ENCODE measurements at regions not wholly inside any gene's neighbourhood (a gene's known extent, or its start where the extent isn't known, plus 50 kb on each side); places are given as distances from the start of the nearest gene placed in this dataset.

GRCh38 chr13:80605011-80605410 is 264.1 kb upstream of the SPRY2 start:
- TF ChIP-seq, protein P1, sequence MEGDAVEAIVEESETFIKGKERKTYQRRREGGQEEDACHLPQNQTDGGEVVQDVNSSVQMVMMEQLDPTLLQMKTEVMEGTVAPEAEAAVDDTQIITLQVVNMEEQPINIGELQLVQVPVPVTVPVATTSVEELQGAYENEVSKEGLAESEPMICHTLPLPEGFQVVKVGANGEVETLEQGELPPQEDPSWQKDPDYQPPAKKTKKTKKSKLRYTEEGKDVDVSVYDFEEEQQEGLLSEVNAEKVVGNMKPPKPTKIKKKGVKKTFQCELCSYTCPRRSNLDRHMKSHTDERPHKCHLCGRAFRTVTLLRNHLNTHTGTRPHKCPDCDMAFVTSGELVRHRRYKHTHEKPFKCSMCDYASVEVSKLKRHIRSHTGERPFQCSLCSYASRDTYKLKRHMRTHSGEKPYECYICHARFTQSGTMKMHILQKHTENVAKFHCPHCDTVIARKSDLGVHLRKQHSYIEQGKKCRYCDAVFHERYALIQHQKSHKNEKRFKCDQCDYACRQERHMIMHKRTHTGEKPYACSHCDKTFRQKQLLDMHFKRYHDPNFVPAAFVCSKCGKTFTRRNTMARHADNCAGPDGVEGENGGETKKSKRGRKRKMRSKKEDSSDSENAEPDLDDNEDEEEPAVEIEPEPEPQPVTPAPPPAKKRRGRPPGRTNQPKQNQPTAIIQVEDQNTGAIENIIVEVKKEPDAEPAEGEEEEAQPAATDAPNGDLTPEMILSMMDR (IDR thresholded peaks at IDR 0.05), result no peak
- TF ChIP-seq POLR2A (IDR thresholded peaks at IDR 0.05), result no peak
